GM11168 (cell line): ENCODE measurements at regions not wholly inside any gene's neighbourhood (a gene's known extent, or its start where the extent isn't known, plus 50 kb on each side); places are given as distances from the start of the nearest gene placed in this dataset.

Source experiments
- in situ Hi-C: fragments of 300-500 bp; cut with MboI; formaldehyde crosslinking; loops from one replicate; pipeline ENCODE4 v1.12.0; 2022; ENCODE audit warnings: low sequenced_read_pairs; ENCODE audit not compliant: unreplicated experiment

DNA sequence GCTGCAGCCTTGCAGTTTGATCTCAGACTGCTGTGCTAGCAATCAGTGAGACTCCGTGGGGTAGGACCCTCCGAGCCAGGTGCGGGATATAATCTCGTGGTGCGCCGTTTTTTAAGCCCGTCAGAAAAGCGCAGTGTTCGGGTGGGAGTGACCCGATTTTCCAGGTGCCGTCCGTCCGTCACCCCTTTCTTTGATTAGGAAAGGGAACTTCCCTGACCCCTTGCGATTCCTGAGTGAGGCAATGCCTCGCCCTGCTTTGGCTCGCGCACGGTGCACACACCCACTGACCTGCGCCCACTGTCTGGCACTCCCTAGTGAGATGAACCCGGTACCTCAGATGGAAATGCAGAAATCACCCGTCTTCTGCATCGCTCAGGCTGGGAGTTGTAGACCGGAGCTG, 203.2 kb downstream of the SNCAIP start:
- in situ Hi-C loops = loop anchor here (25.0 kb wide), 1 partner anchor 847 kb away; no protein-coding TSS in a partner anchor

GRCh38 chr5:122515709-122516431, 203.8 kb downstream of the SNCAIP start:
- in situ Hi-C loops = loop anchor here (25.0 kb wide), 1 partner anchor 846 kb away; no protein-coding TSS in a partner anchor

GRCh38 chr5:122516432-122516743, 204.4 kb downstream of the SNCAIP start:
- in situ Hi-C loops = loop anchor here (25.0 kb wide), 1 partner anchor 846 kb away; no protein-coding TSS in a partner anchor

DNA sequence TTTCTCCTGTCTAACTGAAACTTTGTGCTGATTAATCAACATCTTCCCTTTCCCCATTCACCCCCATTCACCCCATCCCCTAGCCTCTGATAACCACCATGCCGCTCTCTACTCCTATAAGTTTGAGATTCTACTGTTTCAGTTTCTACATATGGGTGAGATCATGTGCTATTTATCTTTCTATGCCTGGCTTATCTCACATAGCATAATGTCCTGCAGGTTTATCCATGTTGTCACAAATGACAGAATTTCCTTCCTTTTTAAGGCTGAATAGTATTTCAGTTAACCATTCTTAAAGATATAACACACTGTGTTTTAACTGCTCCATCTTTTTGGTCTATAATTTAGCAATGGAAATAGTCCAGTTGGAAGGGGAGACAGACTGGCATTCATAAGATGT, 205.1 kb downstream of the SNCAIP start:
- in situ Hi-C loops = loop anchor here (25.0 kb wide), 1 partner anchor 845 kb away; no protein-coding TSS in a partner anchor

DNA sequence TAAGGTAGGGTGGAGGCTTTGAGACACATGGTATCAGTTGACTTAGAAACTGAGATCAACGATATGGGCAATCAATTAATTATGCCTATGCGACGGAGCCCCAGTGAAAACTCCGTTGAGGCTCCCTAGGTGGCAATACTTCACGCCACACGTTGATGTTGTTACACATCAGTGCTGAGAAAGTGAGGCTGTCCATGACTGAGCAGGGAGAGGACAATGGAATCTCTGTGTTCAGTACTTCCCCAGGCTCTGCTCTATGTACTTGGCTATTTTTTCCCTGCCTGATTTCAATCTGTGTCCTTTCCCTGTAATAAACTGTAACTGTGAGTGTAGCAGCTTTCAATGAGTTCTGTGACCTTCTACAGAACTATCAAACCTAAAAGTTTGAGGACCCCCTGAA, 211.7 kb downstream of the SNCAIP start:
- in situ Hi-C loops = loop anchor here (25.0 kb wide), 1 partner anchor 839 kb away; no protein-coding TSS in a partner anchor

DNA sequence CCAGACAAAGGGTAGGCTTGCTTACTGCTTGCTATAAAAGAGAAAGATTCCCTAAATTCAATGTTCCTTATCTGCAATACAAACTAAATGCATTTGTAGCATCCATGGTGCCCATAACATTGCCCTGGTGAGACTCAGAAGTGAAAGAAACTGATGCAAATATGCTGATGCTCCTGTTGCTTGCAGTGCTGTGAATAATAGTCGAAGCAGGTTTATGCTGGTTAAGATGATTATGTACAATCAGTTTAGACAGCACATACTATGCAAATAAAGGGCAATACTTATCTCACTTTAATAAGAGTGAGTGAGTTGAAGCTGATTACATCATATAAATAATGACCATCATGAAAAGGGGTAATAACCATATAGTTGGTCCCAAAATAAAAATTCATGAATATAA, 215.5 kb downstream of the SNCAIP start:
- in situ Hi-C loops = no loop called here

GRCh38 chr5:122532035-122532434, 220.0 kb downstream of the SNCAIP start:
- in situ Hi-C loops = no loop called here

GRCh38 chr5:122533825-122534224, 221.8 kb downstream of the SNCAIP start:
- in situ Hi-C loops = no loop called here

DNA sequence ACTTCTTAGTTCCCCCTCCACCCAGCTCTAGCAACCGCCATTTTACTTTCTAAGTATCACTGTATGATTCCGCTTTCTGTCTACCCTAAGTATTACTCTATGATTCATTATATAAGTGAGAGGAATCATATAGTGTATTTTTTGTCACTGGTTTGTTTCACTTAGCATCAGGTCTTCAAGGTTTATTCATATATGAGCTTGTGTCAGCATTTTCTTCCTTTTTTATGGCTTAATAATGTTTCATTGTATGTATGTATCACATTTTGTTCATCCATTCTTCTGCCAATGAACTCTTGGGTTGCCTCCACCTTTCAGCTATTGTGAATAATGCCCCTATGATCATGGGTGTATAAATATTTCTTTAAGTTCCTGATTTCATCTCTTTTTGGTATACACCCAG, 222.8 kb downstream of the SNCAIP start:
- in situ Hi-C loops = no loop called here

DNA sequence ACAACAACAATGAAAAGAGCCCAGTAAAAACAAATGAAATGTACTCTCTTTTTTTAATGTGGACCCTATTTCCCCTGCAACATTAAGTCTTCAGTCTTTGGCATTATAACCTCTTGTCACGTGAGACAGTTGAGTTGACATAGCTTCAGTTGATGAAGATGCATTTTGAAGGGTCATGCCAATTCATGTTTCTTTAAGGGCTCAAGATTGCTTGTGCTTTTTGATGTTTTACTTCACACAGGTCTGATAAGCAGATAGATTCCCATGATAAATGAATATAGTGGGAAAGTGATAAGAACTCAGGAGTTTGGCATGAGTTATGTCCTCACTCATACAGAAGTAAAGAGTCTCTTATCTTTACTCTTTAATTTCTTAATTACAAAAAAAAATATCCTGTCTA, 229.4 kb downstream of the SNCAIP start:
- in situ Hi-C loops = no loop called here

- in situ Hi-C loops = no loop called here
Measured at GRCh38 chr5:122545986-122546385, 228.9 kb upstream of the SNX2 start.

DNA sequence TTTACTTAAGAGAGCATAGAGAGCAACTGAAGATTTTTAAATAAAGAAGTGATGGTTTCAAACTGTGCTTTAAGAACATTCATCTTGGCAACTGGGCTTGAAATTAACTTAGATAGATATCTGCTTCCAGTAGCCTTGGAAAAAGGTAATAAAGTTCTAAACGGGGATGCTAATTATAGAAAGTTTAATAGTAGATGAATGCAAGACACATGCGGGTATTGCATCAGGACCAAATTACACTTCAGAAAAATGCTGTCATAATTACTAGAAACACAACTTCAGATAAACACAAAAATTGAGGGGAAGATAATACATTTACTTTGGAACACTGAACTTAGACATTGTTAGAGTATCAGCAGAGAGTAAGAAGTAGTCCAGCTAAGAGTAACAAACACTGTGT, 227.7 kb upstream of the SNX2 start:
- in situ Hi-C loops = no loop called here

DNA sequence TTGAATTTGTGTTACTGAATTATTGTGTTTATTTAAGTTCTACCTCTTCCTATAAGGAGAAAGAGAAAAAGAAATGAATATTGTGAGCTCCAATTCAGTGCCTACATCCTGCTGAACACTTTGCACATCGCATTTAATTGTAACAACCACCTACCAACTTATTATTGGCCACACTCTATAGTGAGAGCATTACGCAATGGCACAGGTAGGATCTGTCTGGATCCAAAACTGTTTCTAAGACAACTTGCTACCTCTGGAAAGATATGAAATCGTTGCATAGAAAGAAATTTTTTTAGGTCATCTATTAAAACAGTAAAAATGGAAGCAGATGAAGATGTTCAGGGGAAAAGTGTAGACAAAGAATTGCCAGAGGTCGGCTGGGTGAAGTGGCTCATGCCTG, 227.2 kb upstream of the SNX2 start:
- in situ Hi-C loops = no loop called here

DNA sequence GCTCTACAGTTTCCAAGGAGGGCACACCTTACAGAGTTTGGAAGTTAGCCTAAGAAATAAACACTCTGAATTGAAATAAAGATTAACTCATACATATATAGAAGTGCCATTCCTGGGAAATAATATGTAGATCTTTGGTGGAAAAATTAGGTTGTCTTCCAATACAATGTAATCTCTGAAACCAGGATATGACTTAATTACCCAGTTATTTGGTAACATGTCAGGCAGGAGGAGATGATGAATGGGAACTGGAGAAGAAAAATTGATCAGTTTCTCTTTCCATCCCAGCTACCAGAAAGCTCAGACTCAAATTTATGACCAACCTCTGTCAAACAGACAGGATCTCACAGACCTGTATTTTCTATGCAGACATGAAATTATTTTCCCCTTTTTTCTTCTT, 215.2 kb upstream of the SNX2 start:
- in situ Hi-C loops = no loop called here

DNA sequence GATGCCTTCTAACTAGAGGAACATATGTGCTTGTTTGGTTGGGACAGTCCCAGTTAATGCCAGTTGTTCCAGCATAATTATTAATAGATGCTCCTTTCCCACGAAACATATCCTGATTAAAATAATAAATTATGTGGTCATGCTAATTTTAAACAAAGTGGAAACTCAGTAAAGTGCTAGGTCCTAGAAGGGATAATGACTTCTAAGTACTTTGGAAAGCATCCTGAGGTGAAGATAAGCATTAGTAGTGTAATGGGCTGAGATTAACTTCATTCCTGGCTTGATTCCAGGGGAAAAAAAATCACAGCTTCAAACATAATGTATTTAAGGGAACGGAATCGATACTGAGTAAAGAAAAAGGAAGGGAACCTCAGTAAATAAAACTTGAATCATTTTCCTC, 213.7 kb upstream of the SNX2 start:
- in situ Hi-C loops = no loop called here

DNA sequence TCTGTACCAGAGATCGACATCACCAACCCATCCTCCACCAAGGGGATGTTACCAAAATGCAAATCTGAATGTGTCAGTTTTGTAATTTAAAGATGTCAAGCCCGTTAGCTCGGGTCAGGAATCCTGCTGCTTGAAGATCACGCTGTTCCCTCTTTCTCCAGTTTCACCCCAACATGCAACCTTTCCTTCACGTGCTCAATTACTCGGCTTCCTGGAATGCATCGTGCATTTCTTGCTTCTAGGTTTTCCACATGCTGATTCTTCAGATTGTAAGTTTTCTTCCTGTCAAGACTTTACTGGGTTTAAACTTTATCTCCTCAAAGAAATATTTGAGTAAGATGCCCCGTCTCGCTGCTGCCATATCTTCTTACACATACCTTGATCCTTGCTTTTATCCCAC, 209.5 kb upstream of the SNX2 start:
- in situ Hi-C loops = no loop called here

DNA sequence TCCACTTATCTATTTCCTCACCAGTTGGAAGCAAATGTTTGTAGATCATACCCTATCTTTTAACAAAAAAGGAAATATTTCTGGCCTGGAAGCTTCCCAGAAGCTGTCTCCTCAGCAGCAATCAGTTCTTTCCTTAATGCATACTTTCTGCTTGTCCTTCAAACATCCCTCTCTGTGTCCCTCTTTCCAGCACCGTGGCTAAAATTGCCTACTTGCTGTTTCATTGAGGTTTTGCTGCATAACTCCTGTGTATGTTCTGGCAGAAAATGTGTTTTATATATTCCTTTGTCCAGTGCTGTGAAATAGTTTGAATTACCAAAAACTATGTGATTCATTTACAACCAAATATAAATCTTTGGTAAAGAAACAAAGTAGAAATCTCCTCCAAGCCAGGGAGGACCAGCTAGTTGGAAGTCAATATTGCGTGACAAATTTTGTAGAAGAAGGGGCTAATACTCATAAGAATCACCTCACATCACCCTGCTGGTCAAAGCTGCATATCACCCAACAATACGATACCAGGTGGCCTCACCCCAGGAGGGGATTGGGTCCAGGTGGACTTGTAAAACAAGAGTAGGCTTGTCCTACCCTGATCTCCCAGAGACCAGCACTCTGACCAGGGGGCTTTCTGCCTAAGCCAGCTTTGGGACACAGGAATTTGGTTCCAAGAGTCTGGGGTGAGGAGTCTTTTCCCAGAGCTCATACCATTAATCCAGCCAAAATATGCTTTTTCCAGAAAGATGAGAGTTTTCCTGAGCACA, 198.4 kb upstream of the SNX2 start:
- in situ Hi-C loops = no loop called here

DNA sequence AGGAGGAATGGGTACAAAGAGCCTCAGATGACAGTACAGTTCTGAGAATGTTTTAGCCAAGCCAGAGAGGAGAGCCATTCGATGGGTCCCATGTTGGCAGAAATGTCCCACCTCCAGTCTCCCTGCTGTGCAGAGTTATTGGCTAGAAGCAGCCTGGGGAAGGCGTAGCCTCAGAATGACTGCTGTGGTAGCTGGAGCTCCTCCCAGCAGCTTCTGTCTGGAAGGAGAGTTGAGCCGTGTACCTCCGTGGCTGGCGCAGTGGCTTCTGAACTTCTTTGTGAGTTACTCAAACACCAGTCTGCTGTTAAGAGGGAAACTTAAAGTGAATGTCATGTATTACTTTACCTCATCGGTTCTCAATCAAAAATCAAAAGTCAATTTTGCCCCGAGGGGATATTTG, 193.3 kb upstream of the SNX2 start:
- in situ Hi-C loops = no loop called here

GRCh38 chr5:122584411-122585300, 190.2 kb upstream of the SNX2 start:
- in situ Hi-C loops = no loop called here

DNA sequence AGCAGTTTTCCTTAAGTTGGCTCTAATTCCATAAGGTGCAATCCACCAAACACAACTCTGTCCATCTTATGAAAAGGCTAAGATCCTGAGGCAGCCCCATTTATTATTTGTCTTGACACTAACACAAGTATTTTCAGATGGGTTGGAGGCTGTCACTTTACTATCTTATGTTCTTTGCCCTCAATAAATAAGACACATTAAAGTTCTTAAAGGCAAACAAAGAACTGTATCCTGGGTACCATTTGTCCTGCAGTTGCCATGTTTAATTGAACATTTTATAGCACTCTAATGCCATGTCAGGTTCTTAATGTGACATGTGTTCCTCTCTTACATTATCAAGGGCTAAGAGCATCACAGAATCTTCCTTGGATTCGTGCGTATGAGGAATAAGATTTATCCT, 189.5 kb upstream of the SNX2 start:
- in situ Hi-C loops = no loop called here

DNA sequence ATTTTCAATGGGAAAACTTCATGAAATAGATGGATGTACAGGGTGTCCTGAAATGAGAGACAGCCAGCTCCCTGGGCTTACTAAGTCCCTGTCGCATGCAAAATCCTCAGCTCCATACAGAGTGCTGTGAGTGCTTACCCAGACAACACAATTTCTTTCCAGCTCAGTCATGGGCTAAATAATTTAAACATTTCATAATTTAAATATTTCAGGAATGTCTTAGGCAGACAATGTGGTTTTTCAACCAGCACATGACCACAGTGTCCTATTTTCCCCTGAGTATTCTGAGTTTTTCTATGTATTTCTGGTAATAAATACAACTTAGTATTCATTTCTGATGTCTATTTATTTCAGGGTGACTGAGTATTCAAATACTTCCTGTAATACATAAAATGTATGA, 188.5 kb upstream of the SNX2 start:
- in situ Hi-C loops = no loop called here
